GM23338 (cell line): ENCODE measurements at regions not wholly inside any gene's neighbourhood (a gene's known extent, or its start where the extent isn't known, plus 50 kb on each side); places are given as distances from the start of the nearest gene placed in this dataset.
A peak's percentile ranks its signal among the peaks of the same experiment; 100 is the strongest.

Experiments used
- ATAC-seq: fragments of 200-7000 bp; cut with Tn5 transposase; 3 replicates; pipeline ENCODE4 v1.9.1; 2020
- DNase-seq: peaks from one replicate; pipeline ENCODE4 v3.0.0-alpha.2; 2015; ENCODE audit warnings: low spot score
- H2AFZ ChIP-seq: fragments of 200-600 bp; sonication (generic); 2 replicates; pipeline ENCODE4 v1.8.0; 2016; ENCODE audit warnings: antibody characterized with exemption, mild to moderate bottlenecking, moderate library complexity
- H3F3A ChIP-seq: fragments of 200-600 bp; sonication (generic); replicated peaks from 2 replicates; pipeline ENCODE4 v1.8.0; 2017; ENCODE audit warnings: antibody characterized with exemption, mixed run types, low read depth
- H3K27ac ChIP-seq: fragments of 200-600 bp; sonication (generic); 2 replicates; pipeline ENCODE4 v1.6.1; 2016; ENCODE audit warnings: low read depth
- H3K27me3 ChIP-seq: fragments of 200-600 bp; sonication (generic); 2 replicates; pipeline ENCODE4 v1.8.0; 2016; ENCODE audit warnings: mild to moderate bottlenecking, mixed run types, moderate library complexity; ENCODE audit not compliant: insufficient read depth
- H3K36me3 ChIP-seq: fragments of 200-600 bp; sonication (generic); 2 replicates; pipeline ENCODE4 v1.8.0; 2016; ENCODE audit warnings: mild to moderate bottlenecking; ENCODE audit not compliant: insufficient read depth
- H3K4me1 ChIP-seq: fragments of 200-600 bp; sonication (generic); 2 replicates; pipeline ENCODE4 v1.8.0; 2016; ENCODE audit warnings: mild to moderate bottlenecking, moderate library complexity; ENCODE audit not compliant: insufficient read depth
- H3K4me2 ChIP-seq: fragments of 200-600 bp; sonication (generic); 2 replicates; pipeline ENCODE4 v1.7.1; 2017; ENCODE audit warnings: mixed run types
- H3K4me3 ChIP-seq: fragments of 200-600 bp; sonication (generic); 2 replicates; pipeline ENCODE4 v1.6.1; 2016; ENCODE audit warnings: mixed run types
- H3K79me2 ChIP-seq: fragments of 200-600 bp; sonication (generic); replicated peaks from 2 replicates; pipeline ENCODE4 v1.8.0; 2017; ENCODE audit warnings: mild to moderate bottlenecking; ENCODE audit not compliant: insufficient read depth
- H3K9me2 ChIP-seq: fragments of 200-600 bp; sonication (generic); 2 replicates; pipeline ENCODE4 v1.8.0; 2017; ENCODE audit not compliant: insufficient read depth
- H4K20me1 ChIP-seq: fragments of 200-600 bp; sonication (generic); replicated peaks from 2 replicates; pipeline ENCODE4 v1.8.0; 2017; ENCODE audit warnings: mild to moderate bottlenecking; ENCODE audit not compliant: insufficient read depth
- H3K27ac Mint-ChIP-seq: 2 replicates; pipeline ENCODE4 v1.8.0; 2020; ENCODE audit warnings: inconsistent platforms, mild to moderate bottlenecking, moderate library complexity, mixed read lengths
- H3K27me3 Mint-ChIP-seq: 3 replicates; pipeline ENCODE4 v1.8.0; 2022; ENCODE audit warnings: low read depth, mild to moderate bottlenecking, moderate library complexity, mixed read lengths, inconsistent platforms; ENCODE audit not compliant: insufficient read depth, poor library complexity
- H3K36me3 Mint-ChIP-seq: 3 replicates; pipeline ENCODE4 v1.8.0; 2021; ENCODE audit warnings: low read depth, mild to moderate bottlenecking, inconsistent platforms, moderate library complexity, mixed read lengths
- H3K4me1 Mint-ChIP-seq: 3 replicates; pipeline ENCODE4 v1.8.0; 2020; ENCODE audit warnings: mild to moderate bottlenecking, inconsistent platforms, mixed read lengths
- H3K4me3 Mint-ChIP-seq: 3 replicates; pipeline ENCODE4 v1.8.0; 2021; ENCODE audit warnings: moderate library complexity, mild to moderate bottlenecking, inconsistent platforms, mixed read lengths
- H3K9me3 Mint-ChIP-seq: 3 replicates; pipeline ENCODE4 v1.8.0; 2020; ENCODE audit warnings: moderate library complexity, mild to moderate bottlenecking, inconsistent platforms, mixed read lengths
- CREB1 ChIP-seq: fragments of 250-450 bp; sonication (Bioruptor Pico); IDR thresholded peaks from 2 replicates; pipeline ENCODE4 v1.5.0; 2020; ENCODE audit warnings: low read depth, mild to moderate bottlenecking, moderate library complexity
- CTCF ChIP-seq, 2 experiments: fragments of 200-600 bp in 1 of 2; sonication (generic) in 1 of 2; conservative IDR thresholded peaks; 2 replicates each; pipeline versions ENCODE4 v1.5.1 to v1.6.1; 2016 to 2017; ENCODE audit warnings: antibody characterized with exemption in 2 of 2, low read depth in 2 of 2, mild to moderate bottlenecking in 2 of 2, moderate library complexity in 1 of 2
- ETS1 ChIP-seq: IDR thresholded peaks from 2 replicates; pipeline ENCODE4 v1.6.1; 2016; ENCODE audit warnings: antibody characterized with exemption
- EZH2 ChIP-seq: fragments of 200-600 bp; sonication (generic); IDR thresholded peaks from one replicate; pipeline ENCODE4 v1.8.0; 2017; ENCODE audit warnings: antibody characterized with exemption, mild to moderate bottlenecking, low read depth; ENCODE audit not compliant: unreplicated experiment
- EZH2phosphoT487 ChIP-seq: fragments of 200-600 bp; sonication (generic); IDR thresholded peaks from one replicate; pipeline ENCODE4 v1.8.1; 2018; ENCODE audit warnings: antibody characterized with exemption; ENCODE audit not compliant: unreplicated experiment
- JUNB ChIP-seq: IDR thresholded peaks from one replicate; pipeline ENCODE4 v1.6.1; 2016; ENCODE audit warnings: antibody characterized with exemption; ENCODE audit not compliant: unreplicated experiment
- NANOG ChIP-seq: IDR thresholded peaks from 2 replicates; pipeline ENCODE4 v1.6.1; 2016; ENCODE audit warnings: antibody characterized with exemption, borderline replicate concordance
- POLR2AphosphoS5 ChIP-seq: IDR thresholded peaks from 2 replicates; pipeline ENCODE4 v1.6.1; 2016; ENCODE audit warnings: antibody characterized with exemption, low read depth
- REST ChIP-seq: IDR thresholded peaks from one replicate; pipeline ENCODE4 v1.6.1; 2018; ENCODE audit warnings: antibody characterized with exemption; ENCODE audit not compliant: unreplicated experiment
- STAT1 ChIP-seq: IDR thresholded peaks from one replicate; pipeline ENCODE4 v1.6.1; 2016; ENCODE audit warnings: antibody characterized with exemption; ENCODE audit not compliant: unreplicated experiment
- ZNF114 ChIP-seq: fragments of 250-450 bp; sonication (Bioruptor Pico); IDR thresholded peaks from 2 replicates; pipeline ENCODE4 v1.5.0; 2020; ENCODE audit warnings: mild to moderate bottlenecking, moderate library complexity
- ZNF331 ChIP-seq: fragments of 250-450 bp; sonication (Bioruptor Pico); IDR thresholded peaks from 2 replicates; pipeline ENCODE4 v1.5.0; 2020; ENCODE audit warnings: low read depth, mild to moderate bottlenecking, moderate library complexity
- ZNF462 ChIP-seq: fragments of 250-450 bp; sonication (Bioruptor Pico); IDR thresholded peaks from 2 replicates; pipeline ENCODE4 v1.5.0; 2020; ENCODE audit warnings: mild to moderate bottlenecking, moderate library complexity

GRCh38 chr6:133768656-133769295 lies 120.1 kb upstream of the TCF21 start:
- peaks cover 12% of the 10 kb centered on the region for H3K4me1 Mint-ChIP-seq
- Histone ChIP-seq H3K9me2 (peaks cover 4% of the 10 kb centered on the region; the same call in 1 of the 2 replicates), H3K27ac (no peak overlapping the region), H3K4me2 (no peak overlapping the region), H3K27me3 (no peaks in the 10 kb centered on the region), H3K4me1 (0 out of 2 replicates have a peak, but pooled peaks cover 12% of the 10 kb centered on the region), H2AFZ (0 out of 2 replicates have a peak overlapping the region, but pooled peaks have one; percentile 86), H3K4me3 (no peak overlapping the region), H3K36me3 (no peaks in the 10 kb centered on the region), H4K20me1 (no peaks in the 10 kb centered on the region), H3K79me2 (no peaks in the 10 kb centered on the region), H3F3A (no peaks in the 10 kb centered on the region)
- no peak for ATAC-seq
- no peak overlapping the region for H3K27ac Mint-ChIP-seq
- no peaks in the 10 kb centered on the region for H3K36me3 Mint-ChIP-seq
- no peak for DNase-seq
- no peak overlapping the region for H3K4me3 Mint-ChIP-seq
- TF ChIP-seq ZNF114 (CRISPR knock-in tag) (no peak), JUNB (no peak), EZH2 (no peak), ZNF462 (CRISPR knock-in tag) (no peak), ETS1 (no peak), ZNF331 (CRISPR knock-in tag) (no peak), STAT1 (no peak), CTCF (conservative IDR thresholded peaks at IDR 0.05; ENCODE audit: low read depth in 2 of 2) (no peak), EZH2phosphoT487 (no peak), NANOG (no peak), REST (no peak), POLR2AphosphoS5 (no peak), CREB1 (no peak)
- no peaks in the 10 kb centered on the region for H3K9me3 Mint-ChIP-seq
- H3K27me3 Mint-ChIP-seq = peaks cover 2% of the 10 kb centered on the region
